GM21447 (cell line): ENCODE measurements at regions not wholly inside any gene's neighbourhood (a gene's known extent, or its start where the extent isn't known, plus 50 kb on each side); places are given as distances from the start of the nearest gene placed in this dataset.
"Not testable (repeated sequence)": the region's sequence is repeated elsewhere in the genome, so short reads cannot be mapped to it uniquely, and the experiment has no call there.

Experiments
- ATAC-seq: cut with Tn5 transposase; IDR thresholded peaks from one replicate; pipeline ENCODE4 v1.9.1; 2021; ENCODE audit not compliant: unreplicated experiment

DNA sequence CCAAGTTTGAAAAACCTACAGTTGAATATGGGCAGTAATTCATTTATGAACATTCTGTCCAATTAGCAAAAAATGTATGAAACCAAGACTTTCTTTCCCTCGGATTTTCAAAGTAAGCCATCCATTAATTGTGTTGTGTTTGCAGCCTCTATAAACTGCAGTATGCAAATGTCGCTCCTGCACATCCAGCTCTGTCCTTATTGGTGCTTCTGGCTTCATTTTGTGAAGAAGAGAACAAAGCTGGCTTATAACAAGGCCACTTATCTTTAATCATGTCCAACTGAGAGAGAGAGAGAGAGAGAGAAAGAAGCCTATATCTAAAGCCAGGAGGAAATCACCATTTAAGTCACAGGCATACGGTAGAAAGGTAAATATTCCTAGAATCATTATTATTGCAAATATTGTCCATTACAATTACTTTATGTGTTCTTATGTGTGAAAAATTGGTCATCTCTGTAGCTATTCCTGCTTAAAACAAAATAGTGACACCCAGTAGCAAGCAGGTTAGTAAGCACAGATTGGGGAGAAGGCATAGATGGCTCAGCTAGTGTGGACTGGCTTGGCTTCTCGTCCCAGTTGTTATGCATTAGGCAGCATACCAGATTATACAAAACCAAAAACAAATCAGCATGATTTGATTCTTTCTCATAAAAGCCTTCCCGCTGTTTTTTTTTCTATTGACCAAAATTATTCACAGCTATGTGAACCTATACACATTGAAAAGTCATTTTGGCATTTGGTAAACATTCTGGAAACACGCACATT lies 726.4 kb upstream of the SOX11 start:
- no peak for ATAC-seq

DNA sequence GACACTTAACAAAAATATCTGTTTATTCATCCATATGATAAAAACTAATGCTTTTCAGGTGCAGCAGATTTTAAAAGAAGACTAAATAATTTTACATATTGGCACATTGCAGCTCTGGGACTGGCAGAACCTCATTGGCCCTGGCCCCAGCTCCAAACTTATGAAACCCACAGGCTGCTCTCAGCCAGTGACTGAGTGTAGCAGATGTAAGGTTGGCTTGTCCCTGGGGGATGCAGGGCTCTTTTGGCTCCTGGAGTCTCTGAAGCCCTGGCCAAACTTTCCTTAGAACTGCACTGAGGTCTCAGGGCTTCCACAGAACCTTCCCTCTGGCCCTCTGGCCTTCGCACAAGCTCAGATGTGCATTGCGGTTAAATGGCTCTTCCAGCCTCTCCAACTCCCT lies 725.0 kb upstream of the SOX11 start:
- no peak for ATAC-seq

DNA sequence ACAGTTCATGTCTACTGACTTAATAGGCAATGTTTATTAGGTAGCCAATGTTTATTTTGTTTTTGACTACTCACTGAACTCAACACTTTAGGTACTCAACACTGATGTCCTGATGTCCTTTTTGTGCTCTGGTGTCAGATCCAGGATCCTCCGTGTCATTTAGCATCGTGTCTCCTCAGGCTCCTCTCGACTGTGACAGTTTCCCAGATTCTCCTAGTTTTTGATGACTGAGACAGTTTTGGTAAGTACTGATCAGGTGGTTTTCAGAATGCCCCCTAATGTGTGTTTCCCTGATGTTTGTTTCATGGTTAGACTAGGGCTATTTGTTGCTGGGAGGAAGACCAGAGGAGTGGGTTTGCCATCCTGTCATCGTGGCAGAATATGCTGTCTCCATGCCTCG lies 719.7 kb upstream of the SOX11 start:
- ATAC-seq, result no peak

DNA sequence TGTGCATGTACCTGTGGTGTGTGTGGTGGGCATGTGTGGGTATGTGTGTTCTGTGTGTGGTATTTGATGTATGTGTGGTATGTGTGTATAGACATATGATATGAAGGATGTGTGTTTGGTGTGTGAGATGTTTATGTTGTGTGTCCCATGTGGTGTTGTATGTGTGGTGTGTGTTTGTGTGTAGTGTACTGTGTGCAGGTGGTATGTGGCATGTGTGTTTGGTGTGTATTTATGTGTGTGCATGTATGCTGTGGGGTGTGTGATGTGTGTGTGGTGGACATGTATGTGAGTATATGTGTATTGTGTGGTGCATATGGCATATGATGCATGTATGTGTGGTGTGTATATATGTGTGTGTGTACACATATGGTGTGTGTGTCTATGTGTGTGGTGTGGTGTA lies 718.8 kb upstream of the SOX11 start:
- ATAC-seq, result no peak

DNA sequence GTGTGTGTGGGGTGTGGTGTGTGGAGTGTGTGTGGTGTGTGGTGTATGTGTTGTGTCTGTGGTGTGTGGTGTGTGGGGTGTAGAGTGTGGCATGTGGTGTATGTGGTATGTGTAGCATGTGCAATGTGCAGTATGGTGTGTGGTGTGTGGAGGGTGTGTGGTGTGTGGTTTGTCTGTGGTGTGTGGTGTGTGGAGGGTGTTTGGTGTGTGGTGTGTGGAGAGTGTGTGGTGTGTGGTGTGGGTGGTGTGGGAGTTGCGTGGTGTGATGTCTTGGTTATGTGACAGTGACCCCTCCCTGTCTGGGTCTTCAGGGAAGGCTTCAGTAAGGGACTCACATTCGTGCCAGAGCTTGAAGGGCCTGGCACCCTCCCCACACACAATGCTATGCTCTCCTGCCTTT lies 718.2 kb upstream of the SOX11 start:
- ATAC-seq, result no peak

DNA sequence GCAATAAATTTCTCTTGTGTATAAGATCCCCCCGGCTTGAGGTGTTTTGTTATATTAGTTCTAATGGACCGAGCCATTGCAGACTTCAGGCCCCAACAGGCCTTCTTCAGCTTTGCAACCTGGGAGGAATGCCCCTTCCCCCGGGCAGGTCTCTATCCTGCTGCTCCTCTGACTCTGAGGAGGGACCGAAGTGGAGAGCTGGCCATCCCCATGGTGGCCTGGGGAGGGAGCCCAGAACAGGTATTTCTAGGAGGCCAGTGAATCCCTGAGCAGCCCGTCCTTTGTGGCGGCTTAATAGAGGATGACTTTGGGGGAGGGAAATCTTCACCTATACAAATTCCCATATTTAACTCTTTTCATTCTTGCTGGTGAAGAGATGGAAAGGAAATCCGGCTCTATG lies 715.8 kb upstream of the SOX11 start:
- no peak for ATAC-seq

DNA sequence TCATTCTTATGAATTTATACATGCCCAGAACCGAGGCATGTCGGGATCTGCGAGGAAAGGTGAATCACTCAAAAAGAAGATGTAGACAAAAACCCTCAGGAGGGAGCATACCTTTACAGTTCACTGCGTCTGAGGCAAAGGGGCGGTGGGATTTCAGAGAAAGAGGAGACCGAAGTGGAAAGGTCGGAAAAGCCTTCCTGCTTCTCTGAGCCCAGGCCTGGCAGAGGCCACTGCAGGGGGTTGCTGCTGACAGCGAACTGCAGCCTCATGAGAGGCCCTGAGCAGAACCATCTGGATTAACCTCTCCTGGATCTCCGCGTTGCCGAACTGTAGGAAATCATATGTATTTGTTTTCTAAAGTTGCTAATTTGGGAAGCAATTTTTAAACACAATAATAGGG lies 713.1 kb upstream of the SOX11 start:
- ATAC-seq, result no peak

DNA sequence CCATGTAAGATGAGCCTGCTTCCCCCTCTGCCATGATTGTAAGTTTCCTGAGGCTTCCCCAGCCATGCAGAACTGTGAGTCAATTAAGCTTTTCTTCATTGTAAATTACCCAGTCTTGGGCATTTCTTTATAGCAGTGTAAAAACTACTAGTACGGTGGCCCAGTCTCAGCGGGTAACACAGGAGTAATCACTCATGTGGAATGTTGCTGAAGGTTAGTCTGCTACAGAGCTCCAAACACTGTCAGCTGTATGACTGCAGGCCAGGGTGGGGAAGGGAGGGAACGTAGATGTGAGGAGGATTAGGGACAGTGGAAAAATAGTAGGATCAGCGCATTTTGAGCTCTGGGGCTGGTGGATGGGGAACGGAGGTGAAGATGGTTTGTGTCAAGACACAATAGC lies 711.2 kb upstream of the SOX11 start:
- ATAC-seq, result no peak

DNA sequence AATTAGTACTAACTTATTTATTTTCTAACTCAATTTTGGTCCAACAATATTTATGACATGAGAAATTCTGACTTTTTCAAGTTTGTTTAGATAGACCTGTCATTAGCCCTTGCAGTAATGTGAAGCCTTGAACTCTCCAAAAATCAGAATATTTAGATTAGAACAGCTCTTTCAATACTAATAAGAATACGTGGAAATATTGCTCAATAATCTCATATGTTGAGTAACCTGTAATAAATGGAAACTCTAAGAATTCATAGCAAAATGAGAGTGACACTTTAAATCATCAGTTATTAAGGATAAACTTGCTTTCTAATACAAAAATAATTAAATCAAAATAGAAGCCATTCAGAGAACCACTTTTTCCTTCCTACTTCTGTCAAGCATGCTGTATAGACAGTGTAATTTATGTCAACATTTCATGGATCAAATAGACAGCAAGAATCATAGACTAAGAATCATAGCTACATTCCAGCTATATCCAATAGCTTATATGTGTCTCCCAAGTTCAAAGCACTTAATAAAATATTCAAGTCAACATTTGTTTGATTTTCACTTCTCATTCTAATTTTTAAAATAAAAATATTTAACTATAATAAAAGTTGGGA lies 710.3 kb upstream of the SOX11 start:
- no peak for ATAC-seq

DNA sequence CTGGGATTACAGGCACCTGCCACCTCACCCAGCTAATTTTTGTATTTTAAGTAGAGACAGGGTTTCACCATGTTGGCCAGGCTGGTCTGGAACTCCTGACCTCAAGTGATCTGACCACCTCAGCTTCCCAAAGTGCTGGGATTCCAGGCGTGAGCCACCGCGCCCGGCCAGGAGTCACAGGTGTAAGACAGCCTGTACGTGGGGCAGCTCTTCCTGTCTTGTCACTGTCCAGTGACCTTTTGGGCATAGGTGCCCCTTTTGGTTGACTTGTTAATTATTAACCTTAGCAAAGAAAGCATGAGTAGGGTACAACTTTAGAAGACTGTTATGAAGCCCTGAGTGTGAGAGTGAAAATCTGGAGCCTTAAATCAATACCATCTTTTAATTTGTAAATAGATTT lies 703.7 kb upstream of the SOX11 start:
- ATAC-seq, result not testable (repeated sequence)

DNA sequence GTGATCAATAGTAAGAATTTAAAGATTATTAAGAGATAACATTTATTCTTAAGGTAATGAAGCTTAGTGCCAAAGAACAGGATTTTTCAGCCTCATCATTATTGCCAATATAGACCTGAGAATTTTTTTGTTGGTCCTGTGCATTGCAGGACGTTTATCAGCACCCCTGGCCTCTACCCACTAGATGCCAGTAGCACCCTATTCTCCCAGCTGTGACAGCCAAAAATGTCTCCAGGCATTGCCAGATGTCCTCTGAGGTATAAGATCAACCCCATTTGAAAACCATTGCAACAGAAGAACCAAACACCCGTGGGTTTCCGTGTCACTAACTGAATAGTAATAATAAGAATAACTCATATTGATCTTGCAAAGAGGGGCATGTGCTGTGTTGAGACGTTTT lies 700.0 kb upstream of the SOX11 start:
- no peak for ATAC-seq

DNA sequence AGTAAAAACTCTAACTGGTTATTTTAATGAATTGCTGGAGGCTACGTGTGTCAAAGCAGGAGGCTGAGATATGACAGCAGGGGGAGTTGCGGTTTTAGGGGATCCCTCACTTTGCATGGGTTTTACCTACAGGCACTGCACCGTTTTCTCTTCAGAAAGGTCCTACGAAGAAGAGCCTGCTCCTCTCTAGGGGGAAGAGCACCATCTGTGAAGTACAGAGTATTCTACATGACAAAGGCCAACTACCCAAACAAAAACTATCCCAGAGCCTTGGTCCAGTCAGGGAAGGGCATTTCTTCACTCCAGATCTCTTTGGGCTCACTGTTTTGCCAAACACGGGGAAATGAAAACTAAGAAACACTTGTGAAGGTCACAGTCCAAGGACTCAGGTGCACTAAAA lies 696.7 kb upstream of the SOX11 start:
- no peak for ATAC-seq

DNA sequence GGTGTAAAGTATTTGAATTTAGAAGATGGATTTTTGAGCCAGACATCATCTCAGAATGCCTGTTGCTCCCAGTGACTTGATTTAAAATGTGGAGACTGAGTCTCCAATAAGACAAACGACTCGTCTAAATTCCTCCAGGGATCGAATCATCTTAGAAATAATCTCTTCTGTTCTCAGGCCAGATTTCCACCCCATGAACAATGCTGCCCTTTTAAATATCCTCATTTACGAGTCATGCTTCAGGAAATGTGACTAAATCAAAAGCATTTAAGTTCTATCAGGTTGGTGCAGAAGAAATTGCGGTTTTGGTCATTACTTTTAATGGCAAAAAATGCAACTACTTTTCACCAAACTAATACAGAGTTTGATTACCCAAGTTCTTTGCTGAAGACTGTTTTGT lies 684.6 kb upstream of the SOX11 start:
- no peak for ATAC-seq

DNA sequence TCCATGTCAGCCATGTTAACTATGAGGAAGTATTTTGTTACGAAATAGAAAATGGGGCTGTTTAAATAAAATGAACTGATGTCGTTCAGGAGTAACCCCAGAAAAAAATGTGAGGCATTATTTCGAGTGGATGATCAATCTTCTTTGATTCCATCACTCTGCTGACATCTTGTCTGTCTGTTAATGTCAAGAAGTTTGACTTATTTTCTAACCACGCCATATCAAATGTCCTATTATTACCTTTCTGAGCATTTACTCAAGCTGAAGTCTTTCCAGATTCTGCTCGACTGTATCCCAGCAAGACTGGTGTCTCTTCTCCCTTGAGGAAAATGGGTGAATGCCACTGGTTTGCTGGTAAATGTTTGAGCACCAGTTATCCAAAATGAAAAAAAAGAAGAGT lies 672.9 kb upstream of the SOX11 start:
- ATAC-seq, result no peak

DNA sequence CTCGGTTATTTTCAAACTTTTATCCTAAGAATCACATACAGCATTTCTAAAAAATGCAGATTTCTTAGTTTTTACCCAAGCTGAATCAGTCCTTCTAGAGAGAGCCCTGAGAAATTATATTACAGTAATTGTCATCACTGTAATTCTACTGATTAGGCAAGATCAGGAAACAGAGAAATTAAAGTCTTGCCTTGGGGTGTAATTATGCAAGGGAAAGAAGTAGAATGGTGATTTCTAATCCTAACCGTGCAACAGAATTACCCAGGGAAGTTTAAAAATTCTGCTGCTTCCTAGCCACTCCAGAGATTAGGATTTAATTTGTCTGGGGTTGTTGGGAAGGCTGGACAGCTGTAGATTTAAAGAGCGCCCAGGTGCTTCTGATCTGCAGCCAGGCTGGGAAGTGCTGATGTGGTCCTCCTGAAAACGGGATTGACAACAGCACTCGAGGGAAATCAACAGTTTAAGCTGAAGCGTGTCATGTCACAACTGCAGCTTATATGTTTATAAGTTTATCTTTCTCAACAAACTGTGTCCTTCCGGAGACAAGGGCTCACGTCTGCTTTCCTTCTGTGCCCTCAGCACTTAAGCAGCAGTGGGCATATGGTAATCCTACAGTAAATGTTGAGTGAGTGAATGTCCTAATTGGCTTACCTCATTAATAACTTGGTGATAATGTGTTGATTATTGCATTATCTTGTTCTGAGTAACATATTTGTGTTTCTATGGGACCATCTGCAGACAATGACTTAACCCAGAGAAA lies 671.9 kb upstream of the SOX11 start:
- no peak for ATAC-seq

DNA sequence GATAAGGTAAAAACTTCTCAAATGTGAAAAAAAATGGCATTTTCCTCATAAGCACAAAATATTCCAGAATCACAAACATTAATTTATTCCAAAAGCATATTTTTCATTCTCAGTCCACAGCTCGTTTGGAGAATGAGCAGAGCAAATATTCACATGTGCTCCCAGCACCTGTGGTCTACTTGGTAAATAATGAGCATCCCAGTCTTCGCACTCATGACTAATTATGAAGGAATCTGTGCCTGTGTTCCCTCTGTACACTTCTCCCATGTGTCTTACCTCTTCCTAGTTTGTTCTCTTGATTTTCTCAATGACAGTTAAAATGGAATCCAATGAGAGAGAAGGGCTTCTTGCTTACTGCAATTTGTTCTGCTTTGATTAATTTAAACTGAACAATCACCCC lies 671.0 kb upstream of the SOX11 start:
- ATAC-seq, result no peak

DNA sequence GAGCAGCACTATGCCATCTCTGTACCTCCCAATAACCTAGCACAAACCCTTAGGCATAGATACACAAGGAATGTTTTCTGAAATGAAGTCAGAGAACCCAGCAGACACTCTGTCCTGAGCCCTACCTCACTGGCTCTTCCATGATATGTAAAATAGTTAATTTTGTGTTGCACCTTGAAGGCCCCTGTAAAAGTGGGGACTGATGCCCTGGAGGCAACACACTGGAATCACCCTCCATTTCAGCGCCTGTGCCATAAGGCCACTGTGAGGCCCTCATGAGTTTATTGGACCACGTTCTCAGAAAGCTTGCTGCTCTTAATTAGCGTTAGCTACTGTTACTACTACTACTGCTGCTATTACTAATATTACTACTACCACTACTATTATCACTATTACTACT lies 670.1 kb upstream of the SOX11 start:
- no peak for ATAC-seq

DNA sequence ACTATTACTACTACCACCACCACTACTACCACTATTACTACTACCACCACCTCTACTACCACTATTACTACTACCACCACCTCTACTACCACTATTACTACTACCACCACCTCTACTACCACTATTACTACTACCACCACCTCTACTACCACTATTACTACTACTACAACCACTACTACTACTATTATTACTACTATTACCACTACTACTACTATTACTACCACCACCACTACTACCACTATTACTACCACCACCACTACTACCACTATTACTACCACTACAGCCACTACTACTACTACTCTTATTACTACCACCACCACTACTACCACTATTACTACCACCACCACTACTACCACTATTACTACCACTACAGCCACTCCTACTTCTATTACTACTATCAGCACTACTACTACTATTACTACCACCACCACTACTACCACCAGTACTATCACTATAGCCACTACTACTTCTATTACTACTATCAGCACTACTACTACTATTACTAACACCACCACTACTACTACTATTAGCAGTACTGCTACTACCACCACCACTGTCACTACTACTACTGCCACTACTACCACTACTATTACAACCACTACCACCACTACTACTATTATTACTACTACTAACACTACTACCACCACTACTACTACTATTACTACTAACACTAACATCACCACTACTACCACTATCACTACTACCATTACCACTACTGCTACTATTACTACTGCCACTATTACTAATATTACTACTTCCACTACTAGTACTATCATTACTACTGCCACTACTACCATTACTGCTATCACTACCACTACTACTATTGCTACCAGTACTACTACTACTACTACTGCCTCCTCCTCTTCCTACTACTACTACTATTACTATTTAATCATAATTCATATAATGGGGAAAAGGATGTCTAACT lies 669.2 kb upstream of the SOX11 start:
- ATAC-seq, result not testable (repeated sequence)

DNA sequence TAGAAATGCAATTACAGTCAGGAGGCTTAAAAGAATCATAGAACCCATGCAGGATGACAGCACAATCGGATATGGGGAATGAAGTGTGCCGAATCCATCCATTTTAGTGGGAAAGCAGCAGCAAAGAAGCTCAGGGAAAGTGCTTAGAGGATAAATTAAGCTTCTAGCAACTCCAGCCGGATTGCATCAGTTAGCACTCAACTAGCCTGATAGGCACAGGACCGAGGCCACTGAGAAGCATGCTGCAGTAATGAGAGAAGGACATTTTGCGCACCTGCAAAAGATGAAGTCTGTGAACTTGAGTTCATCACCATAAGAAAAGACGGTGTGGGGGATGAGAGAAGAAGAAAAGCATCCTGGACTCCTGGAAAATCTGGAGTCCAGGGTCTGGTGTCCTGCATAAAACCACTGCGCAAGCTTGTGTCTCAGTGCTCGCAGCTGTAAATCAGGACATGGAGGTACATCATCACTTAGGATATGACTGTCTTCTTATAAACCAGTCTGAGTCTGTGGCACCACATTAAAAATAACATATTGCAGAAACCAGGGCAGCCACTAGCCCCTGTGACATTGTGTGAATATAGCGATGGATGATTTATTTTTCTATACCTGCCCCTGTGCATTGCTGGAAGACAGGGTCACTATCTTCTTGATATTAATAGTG lies 665.5 kb upstream of the SOX11 start:
- ATAC-seq, result no peak

DNA sequence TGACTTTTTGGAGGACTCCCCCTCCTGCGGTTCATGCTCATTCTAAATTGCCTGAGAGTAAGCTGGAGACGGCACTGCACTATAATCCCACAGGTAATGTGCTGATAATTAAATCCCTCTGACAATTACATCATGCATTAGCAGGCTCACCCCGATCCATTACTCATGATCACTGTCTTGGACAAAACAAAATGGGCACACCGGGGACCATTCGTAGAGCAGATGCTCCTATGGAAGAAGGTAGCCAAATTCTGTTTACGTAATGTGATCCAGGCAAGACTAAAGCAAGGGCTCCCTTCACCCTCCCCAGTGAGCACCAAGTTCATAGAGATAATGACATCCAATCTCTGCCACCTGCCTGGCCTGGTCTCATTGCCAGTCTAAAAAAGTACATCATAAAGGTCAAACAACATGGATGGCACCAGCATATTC lies 657.1 kb upstream of the SOX11 start:
- ATAC-seq, result no peak

DNA sequence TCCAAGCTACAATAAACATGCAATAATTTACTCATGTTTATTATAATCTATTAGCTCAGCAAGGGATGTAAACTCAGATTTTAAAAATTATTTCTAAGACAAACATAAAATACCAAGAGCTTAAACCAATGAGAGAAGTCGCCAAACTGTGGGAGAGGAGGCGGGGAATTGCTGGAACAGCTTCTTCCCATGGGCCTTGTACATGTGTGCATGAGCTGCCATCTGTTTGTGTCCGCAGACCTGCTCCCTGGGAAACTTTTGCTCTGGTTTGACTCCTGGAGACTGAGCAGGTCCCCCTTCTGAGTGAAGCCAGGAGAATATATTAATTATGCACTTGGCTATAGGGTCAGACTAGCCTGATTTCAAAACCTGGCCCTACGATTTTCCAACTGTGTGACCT lies 655.9 kb upstream of the SOX11 start:
- no peak for ATAC-seq
